NCI-H748 (cell line): ENCODE measurements at regions not wholly inside any gene's neighbourhood (a gene's known extent, or its start where the extent isn't known, plus 50 kb on each side); places are given as distances from the start of the nearest gene placed in this dataset.
"Not testable (repeated sequence)": the region's sequence is repeated elsewhere in the genome, so short reads cannot be mapped to it uniquely, and the experiment has no call there.

ENCODE experiments used
- DNase-seq: peaks from one replicate; lab custom pipeline; 2025; ENCODE audit not compliant: unreplicated experiment; lab: John Stamatoyannopoulos, UW

GRCh38 chr6:99143108-99143861 is 195.5 kb upstream of the FBXL4 start:
- DNase-seq = no peak

- not testable (repeated sequence) for DNase-seq
These were observed 194.2 kb upstream of the FBXL4 start for GRCh38 chr6:99141906-99142305.

DNA sequence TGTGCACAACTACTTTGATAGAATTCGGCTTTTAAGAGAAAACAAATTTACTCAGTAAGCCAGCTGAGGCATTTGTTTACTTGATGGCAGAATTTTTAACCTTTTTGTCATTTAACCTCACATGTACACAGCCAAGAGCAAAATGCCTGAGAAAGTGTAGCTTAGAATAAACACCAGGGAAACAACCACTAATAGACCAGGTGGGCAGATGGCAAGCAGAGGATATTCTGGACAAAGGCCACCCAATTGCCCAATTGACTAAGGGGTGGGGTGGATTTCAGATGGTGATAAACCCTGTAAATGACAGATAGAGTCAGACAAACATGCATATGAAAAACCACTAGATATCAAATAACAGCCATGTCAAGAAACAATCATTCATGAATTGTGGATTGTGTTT is 190.7 kb upstream of the FBXL4 start:
- DNase-seq = peak; percentile 92

DNA sequence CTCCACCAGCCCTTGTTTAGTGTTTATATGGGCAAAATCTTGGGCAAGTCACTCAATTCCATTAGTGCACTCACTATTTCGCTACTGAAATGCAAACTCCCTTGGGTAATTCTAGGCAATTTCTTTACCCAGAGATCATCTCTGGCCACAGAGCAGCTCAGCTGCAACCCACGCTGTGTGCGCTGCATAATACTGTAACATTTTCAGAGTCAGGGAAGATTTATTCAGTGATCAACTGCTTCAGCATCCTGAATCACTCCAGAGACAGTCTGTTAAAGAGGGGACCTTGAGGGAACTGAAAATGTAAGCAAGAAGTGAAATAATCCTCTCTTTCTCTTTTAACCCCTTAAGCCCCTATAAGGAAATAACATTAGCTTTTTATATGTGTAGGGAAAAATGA is 189.6 kb upstream of the FBXL4 start:
- DNase-seq = no peak

GRCh38 chr6:99136488-99136887 is 188.7 kb upstream of the FBXL4 start:
- no peak for DNase-seq

GRCh38 chr6:99132026-99132635 is 184.4 kb upstream of the FBXL4 start:
- DNase-seq = no peak

GRCh38 chr6:99130897-99131873 is 183.4 kb upstream of the FBXL4 start:
- peak; percentile 6 for DNase-seq

GRCh38 chr6:99129835-99130234 is 182.1 kb upstream of the FBXL4 start:
- no peak for DNase-seq

DNA sequence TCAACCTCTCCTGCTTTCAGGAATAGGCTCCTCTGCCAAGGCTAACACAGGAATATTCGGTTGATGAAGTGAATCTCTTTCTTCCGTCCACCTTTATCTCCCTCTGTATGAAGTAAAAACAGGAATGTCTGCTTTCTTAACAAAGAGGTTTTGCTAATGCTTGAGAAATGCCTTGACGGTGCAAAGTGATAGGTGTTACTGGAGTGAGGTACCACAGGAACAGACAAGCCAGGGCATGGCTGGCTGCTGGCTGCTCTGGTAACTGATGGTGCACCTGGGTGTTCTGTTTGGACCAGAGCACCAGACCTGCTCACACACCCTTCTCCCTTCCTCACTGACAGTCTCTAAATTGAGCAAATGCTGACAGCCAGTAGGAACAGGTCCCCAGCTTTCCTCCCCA is 174.0 kb upstream of the FBXL4 start:
- DNase-seq = no peak

DNA sequence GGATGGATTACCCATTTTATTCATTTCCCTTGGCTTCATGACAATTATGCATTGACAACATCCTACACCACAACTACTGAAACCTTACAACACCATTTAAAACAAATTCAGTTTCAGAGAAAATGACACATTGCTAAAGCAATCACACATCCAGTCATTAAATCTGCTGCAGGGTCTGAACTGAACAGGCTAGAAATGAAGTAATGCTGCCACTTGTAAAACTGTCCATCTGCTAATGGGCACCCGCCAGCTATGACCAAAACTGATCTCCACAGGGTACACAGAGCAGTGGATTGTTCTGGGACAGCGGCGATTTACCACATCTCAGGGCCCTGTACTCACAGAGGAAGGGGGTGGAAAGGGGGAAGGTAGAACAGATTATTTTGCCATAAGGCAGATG is 172.9 kb upstream of the FBXL4 start:
- no peak for DNase-seq

DNA sequence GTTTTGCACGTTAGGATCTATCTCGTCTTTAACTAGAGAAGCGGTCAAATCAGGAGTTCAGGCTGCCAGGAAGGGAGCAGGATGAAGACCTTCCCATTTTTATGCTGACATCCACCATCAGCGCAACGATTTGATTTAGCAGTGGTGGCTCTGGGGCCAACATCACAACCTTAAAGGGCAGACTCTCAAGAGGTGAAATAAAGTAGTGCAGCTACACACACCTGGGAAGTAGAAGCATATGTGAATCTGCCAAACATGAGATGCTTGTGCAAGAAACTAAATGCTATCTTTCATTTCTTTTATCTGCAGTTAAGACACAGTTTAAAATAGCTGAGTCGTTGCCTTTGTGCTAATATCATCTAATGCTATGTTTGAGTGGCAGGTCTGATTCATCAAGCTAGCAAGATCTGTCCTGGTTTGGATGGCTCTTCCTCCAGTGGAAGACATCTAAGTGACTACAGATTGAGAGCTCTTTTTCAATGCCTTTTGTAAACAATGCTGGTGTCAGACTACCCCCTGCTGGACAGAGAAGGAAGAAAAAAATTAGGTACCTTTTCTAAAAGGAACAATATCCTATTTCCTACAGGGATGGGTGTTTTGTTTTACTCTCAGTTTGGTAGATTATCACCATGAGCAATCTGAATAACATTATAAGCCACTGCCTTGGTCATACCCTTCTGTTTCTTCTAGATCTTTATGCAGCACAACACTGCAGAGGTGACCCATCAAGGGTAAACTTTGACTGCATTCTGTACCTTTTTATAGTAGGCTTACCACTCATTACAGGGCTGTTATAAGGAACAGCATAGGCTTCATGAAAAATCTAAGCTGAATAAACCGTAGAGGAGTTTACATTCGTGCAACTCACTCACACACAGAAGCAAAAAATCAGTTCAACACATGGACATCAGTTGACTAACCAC is 171.6 kb upstream of the FBXL4 start:
- peak; percentile 70 for DNase-seq

DNA sequence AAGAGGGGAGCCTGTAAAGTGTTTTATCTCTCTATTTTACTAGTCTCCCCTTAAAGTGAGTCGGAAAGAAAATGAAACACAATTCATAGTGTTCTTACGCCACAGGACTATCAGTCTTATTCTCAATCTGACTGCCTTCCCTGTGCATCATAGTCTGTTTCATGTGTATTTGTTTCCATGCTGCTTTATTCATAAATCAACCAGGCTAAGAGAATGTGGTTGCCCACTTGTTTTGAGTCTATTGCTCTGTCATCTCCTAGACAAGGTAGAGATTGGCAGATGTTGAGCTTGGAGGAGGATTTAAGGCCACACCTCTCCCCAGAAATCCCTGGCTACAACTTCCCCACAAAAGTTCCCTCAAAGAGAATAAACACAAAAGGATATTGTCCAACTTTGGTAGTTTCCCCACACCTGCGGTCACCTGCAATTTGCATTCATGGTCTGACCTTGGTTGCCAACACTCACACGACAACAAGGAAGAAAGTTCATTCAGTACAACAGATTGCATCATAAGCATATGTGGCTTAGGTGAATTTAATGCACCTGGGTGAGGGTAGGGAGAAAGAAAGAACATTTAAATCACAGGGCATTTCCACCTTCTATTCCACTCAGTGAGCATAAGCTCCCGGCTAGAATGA is 167.1 kb upstream of the FBXL4 start:
- DNase-seq = no peak

DNA sequence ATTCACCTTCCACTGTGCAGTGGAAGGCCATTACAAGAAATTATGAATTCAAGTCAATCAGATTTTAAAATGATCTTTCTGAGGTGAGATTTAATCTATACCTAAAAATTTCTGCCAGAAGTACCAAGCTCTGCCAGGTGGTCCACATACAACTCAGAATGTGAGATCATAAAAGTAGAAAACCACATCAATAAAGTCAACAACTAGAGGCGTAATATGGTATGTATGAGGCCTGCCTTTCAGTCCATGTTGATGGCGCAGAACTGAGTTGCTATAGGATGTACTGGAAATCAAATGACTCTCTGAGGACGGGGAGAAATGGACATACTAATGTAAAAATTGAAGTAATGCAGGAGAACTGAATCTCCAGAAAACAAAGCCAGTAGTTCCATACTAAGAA is 163.8 kb upstream of the FBXL4 start:
- no peak for DNase-seq

- no peak for DNase-seq
These were observed 162.3 kb upstream of the FBXL4 start for GRCh38 chr6:99110029-99110428.

DNA sequence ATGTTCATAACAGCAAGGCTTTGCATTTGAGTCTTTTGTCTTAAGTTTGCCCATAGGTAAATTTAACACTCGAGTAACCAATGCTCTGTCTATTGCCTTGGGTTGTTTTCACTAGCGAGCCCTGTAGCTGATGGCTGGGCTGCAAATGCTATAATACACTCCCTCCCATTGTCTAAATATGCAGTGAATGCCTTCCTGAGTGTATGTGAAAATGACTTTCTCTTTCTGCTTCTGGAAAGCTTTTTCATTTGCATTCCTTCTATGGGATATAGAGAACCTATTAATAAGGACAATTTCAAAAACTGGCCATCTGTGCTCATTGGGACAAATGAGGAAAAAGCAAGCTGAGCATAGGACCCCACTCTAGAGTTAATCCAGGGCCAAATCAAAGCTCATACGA is 156.5 kb upstream of the FBXL4 start:
- no peak for DNase-seq

- no peak for DNase-seq
These were observed 151.5 kb upstream of the FBXL4 start for GRCh38 chr6:99099243-99099642.

DNA sequence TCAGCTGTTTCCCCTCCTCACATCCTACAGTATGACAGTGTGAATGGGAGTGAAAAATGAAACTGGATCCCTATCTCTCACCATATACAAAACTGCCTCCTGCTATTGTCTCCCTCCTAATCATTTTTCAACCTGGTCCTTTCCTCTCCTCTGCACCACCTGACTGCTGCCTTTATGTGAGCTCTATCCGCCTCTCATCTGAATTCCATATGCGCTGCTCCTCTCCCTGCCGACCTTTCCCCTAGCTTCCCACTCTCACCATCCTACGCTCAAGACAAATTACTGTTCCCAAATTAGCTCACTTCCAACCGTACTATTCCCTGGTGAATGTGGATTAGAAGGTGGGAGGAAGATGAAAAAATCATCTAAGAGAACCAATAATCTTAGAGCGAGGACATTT is 148.4 kb upstream of the FBXL4 start:
- DNase-seq = no peak

- DNase-seq = peak; percentile 73
These were observed 145.9 kb upstream of the FBXL4 start for GRCh38 chr6:99093456-99094190.

GRCh38 chr6:99092461-99092860 is 144.7 kb upstream of the FBXL4 start:
- DNase-seq = no peak
